Uterus (tissue), 3 donors: ENCODE measurements at regions not wholly inside any gene's neighbourhood (a gene's known extent, or its start where the extent isn't known, plus 50 kb on each side); places are given as distances from the start of the nearest gene placed in this dataset.

ENCODE experiments used
- DNase-seq, 2 donors: peaks; one replicate each; pipeline ENCODE4 v3.0.0-alpha.2; 2019 to 2020
- H3K27ac ChIP-seq, 2 donors: fragments of 200-600 bp; sonication (generic); 1 replicate in 1 of 2; 2 replicates in 1 of 2; pipeline ENCODE4 v1.5.1; 2016 to 2018
- H3K27me3 ChIP-seq, 2 donors: fragments of 200-600 bp; sonication (generic); one replicate each; pipeline ENCODE4 v1.5.1; 2018 to 2019; ENCODE audit warnings: control low read depth in 1 of 2
- H3K36me3 ChIP-seq, 2 donors: fragments of 200-600 bp; sonication (generic); one replicate each; pipeline ENCODE4 v1.5.1; 2019; ENCODE audit warnings: control low read depth in 1 of 2
- H3K4me1 ChIP-seq, 2 donors: fragments of 200-600 bp; sonication (generic); one replicate each; pipeline ENCODE4 v1.5.1; 2018 to 2019; ENCODE audit warnings: control low read depth in 1 of 2
- H3K4me3 ChIP-seq, 2 donors: fragments of 200-600 bp; sonication (generic); 1 replicate in 1 of 2; 2 replicates in 1 of 2; pipeline ENCODE4 v1.5.1; 2018 to 2019; ENCODE audit warnings: mild to moderate bottlenecking in 1 of 2
- H3K9me3 ChIP-seq, 2 donors: fragments of 200-600 bp; sonication (generic); one replicate each; pipeline ENCODE4 v1.5.1; 2019; ENCODE audit warnings: control low read depth in 1 of 2
- CTCF ChIP-seq, 4 experiments: fragments of 200-600 bp in 2 of 4; fragments of 450-650 bp in 2 of 4; sonication (generic) in 2 of 4; IDR thresholded peaks; one replicate each; pipeline ENCODE4 v1.5.1; 2016 to 2019; ENCODE audit warnings: antibody characterized with exemption in 4 of 4, mild to moderate bottlenecking in 2 of 4, moderate library complexity in 1 of 4
- POLR2A ChIP-seq, 2 donors: fragments of 450-650 bp; IDR thresholded peaks; one replicate each; pipeline ENCODE4 v1.6.1; 2016; ENCODE audit warnings: antibody characterized with exemption in 2 of 2, mild to moderate bottlenecking in 1 of 2, moderate library complexity in 1 of 2
- intact Hi-C: fragments of 100-400 bp; cut with DNase I; formaldehyde crosslinking; loops from one replicate; pipeline ENCODE4 v1.15.1; 2023; ENCODE audit warnings: low total_unique reads
- donor health status: DM: yes; HTN: yes; CAD: no.

GRCh38 chr2:5539282-5540165, 152.7 kb upstream of the SOX11 start:
- H3K36me3 ChIP-seq = no peaks in the 10 kb centered on the region
- intact Hi-C loops = no loop called here
- no peak overlapping the region for H3K4me3 ChIP-seq
- no peaks in the 10 kb centered on the region for H3K9me3 ChIP-seq
- no peaks in the 10 kb centered on the region for H3K27me3 ChIP-seq
- DNase-seq = no peak
- no peak overlapping the region for H3K27ac ChIP-seq
- TF ChIP-seq POLR2A (IDR thresholded peaks at IDR 0.05) (no peak), CTCF (IDR thresholded peaks at IDR 0.05) (no peak)
- no peaks in the 10 kb centered on the region for H3K4me1 ChIP-seq

GRCh38 chr2:5540856-5541255, 151.3 kb upstream of the SOX11 start:
- intact Hi-C loops = no loop called here
- no peaks in the 10 kb centered on the region for H3K9me3 ChIP-seq
- no peak for TF ChIP-seq CTCF (IDR thresholded peaks at IDR 0.05)
- TF ChIP-seq POLR2A (IDR thresholded peaks at IDR 0.05) = no peak
- H3K27ac ChIP-seq = no peak overlapping the region
- H3K4me1 ChIP-seq = no peaks in the 10 kb centered on the region
- H3K36me3 ChIP-seq = no peaks in the 10 kb centered on the region
- DNase-seq = no peak
- no peak overlapping the region for H3K4me3 ChIP-seq
- H3K27me3 ChIP-seq = no peaks in the 10 kb centered on the region

GRCh38 chr2:5544205-5544786, 147.9 kb upstream of the SOX11 start:
- Histone ChIP-seq H3K4me1 (peaks cover 0 to 2% of the 10 kb centered on the region in 2 donors), H3K4me3 (no peak overlapping the region), H3K27me3 (no peaks in the 10 kb centered on the region), H3K9me3 (no peaks in the 10 kb centered on the region), H3K27ac (no peak overlapping the region), H3K36me3 (no peaks in the 10 kb centered on the region)
- no peak for DNase-seq
- no peak for TF ChIP-seq POLR2A (IDR thresholded peaks at IDR 0.05)
- no peak for TF ChIP-seq CTCF (IDR thresholded peaks at IDR 0.05)
- intact Hi-C loops = no loop called here

GRCh38 chr2:5546181-5546580, 146.0 kb upstream of the SOX11 start:
- DNase-seq = no peak
- TF ChIP-seq CTCF (IDR thresholded peaks at IDR 0.05) (no peak), POLR2A (IDR thresholded peaks at IDR 0.05) (no peak)
- Histone ChIP-seq H3K9me3 (no peaks in the 10 kb centered on the region), H3K4me1 (peaks cover 0 to 3% of the 10 kb centered on the region in 2 donors), H3K4me3 (no peak overlapping the region), H3K27ac (no peak overlapping the region), H3K36me3 (no peaks in the 10 kb centered on the region), H3K27me3 (no peaks in the 10 kb centered on the region)
- intact Hi-C loops = no loop called here

GRCh38 chr2:5548991-5549715, 143.0 kb upstream of the SOX11 start:
- DNase-seq = no peak
- TF ChIP-seq CTCF (IDR thresholded peaks at IDR 0.05) (no peak), POLR2A (IDR thresholded peaks at IDR 0.05) (no peak)
- Histone ChIP-seq H3K36me3 (no peaks in the 10 kb centered on the region), H3K4me1 (peaks cover 0 to 3% of the 10 kb centered on the region in 2 donors), H3K27me3 (no peaks in the 10 kb centered on the region), H3K9me3 (no peaks in the 10 kb centered on the region), H3K4me3 (no peak overlapping the region), H3K27ac (no peak overlapping the region)
- intact Hi-C loops = no loop called here
